Stomach (tissue), 4 donors: ENCODE measurements at regions not wholly inside any gene's neighbourhood (a gene's known extent, or its start where the extent isn't known, plus 50 kb on each side); places are given as distances from the start of the nearest gene placed in this dataset.

Experiments used
- EP300 ChIP-seq: sonication (generic); formaldehyde crosslinking; IDR thresholded peaks from one replicate; pipeline ENCODE4 v1.6.1; 2017; ENCODE audit warnings: antibody characterized with exemption
- POLR2A ChIP-seq, 4 donors: fragments of 450-650 bp; IDR thresholded peaks; one replicate each; pipeline ENCODE4 v1.6.1; 2016; ENCODE audit warnings: antibody characterized with exemption in 4 of 4, control low read depth in 2 of 4, mild to moderate bottlenecking in 1 of 4, moderate library complexity in 1 of 4
- POLR2AphosphoS5 ChIP-seq, 3 donors: sonication (generic); formaldehyde crosslinking; IDR thresholded peaks; one replicate each; pipeline ENCODE4 v1.6.1; 2016; ENCODE audit warnings: antibody characterized with exemption in 3 of 3
- TF ChIP-seq, protein P1 (sequence below), 7 experiments: fragments of 450-650 bp in 4 of 7; fragments of 200-600 bp in 3 of 7; sonication (generic) in 3 of 7; IDR thresholded peaks; one replicate each; pipeline ENCODE4 v1.5.1; 2016 to 2019; ENCODE audit warnings: antibody characterized with exemption in 7 of 7, control low read depth in 2 of 7, mild to moderate bottlenecking in 1 of 7

DNA sequence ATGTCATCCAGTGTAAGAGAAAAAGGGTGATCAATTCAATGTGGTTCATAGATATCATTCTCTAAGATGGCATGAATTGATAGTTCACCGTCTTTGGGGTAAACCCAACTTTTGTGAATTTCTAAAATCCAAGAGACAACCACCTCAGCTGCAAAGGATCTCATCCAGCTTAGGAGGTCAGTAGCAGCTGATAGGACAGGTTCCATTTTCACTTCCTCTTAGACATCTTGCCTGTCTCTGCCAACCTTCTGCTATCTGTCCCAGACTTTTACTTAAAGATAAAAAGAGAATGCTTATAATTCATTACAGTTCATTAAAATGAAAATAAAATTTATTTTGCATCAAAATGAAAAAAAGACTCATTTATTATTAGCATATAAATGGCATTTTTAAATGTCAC, 468.2 kb downstream of the XYLT1 start:
- TF ChIP-seq POLR2AphosphoS5 (IDR thresholded peaks at IDR 0.05) (no peak), POLR2A (IDR thresholded peaks at IDR 0.05) (no peak), EP300 (no peak)
- TF ChIP-seq, protein P1, sequence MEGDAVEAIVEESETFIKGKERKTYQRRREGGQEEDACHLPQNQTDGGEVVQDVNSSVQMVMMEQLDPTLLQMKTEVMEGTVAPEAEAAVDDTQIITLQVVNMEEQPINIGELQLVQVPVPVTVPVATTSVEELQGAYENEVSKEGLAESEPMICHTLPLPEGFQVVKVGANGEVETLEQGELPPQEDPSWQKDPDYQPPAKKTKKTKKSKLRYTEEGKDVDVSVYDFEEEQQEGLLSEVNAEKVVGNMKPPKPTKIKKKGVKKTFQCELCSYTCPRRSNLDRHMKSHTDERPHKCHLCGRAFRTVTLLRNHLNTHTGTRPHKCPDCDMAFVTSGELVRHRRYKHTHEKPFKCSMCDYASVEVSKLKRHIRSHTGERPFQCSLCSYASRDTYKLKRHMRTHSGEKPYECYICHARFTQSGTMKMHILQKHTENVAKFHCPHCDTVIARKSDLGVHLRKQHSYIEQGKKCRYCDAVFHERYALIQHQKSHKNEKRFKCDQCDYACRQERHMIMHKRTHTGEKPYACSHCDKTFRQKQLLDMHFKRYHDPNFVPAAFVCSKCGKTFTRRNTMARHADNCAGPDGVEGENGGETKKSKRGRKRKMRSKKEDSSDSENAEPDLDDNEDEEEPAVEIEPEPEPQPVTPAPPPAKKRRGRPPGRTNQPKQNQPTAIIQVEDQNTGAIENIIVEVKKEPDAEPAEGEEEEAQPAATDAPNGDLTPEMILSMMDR (IDR thresholded peaks at IDR 0.05): no peak
